IMR-90 (cell line): ENCODE measurements at regions not wholly inside any gene's neighbourhood (a gene's known extent, or its start where the extent isn't known, plus 50 kb on each side); places are given as distances from the start of the nearest gene placed in this dataset.

Experiments
- ATAC-seq: fragments of 200-7000 bp; cut with Tn5 transposase; 2 replicates; pipeline ENCODE4 v1.9.1; 2020; ENCODE audit warnings: low read depth, mild to moderate bottlenecking, moderate library complexity
- BruUV-seq: library from RNA; stranded (reverse); fragments of 400-500 nt; replicated peaks from 2 replicates; lab custom pipeline; 2021; lab: Mats Ljungman, UMichigan
- CTCF ChIA-PET: fragments of 300-600 bp; formaldehyde crosslinking; extraction: SDS; loops from one replicate; lab custom pipeline; 2021; ENCODE audit warnings: antibody characterized with exemption; lab: Yijun Ruan, JAX
- POLR2A ChIA-PET: fragments of 300-600 bp; sonication (Branson Sonifier 250); formaldehyde crosslinking; loops from one replicate; lab custom pipeline; 2022; ENCODE audit warnings: antibody characterized with exemption; ENCODE audit not compliant: unreplicated experiment; lab: Charles Lee
- DNase-seq: peaks from one replicate; pipeline ENCODE4 v3.0.0; 2013
- H2AFZ ChIP-seq: replicated peaks from 2 replicates; pipeline ENCODE3; 2013; ENCODE audit warnings: low read length, mild to moderate bottlenecking; ENCODE audit not compliant: poor library complexity
- H2AK5ac ChIP-seq: 2 replicates; pipeline ENCODE4 v1.6.1; 2013; ENCODE audit warnings: low read depth, low read length, inconsistent platforms
- H2AK9ac ChIP-seq: replicated peaks from 2 replicates; pipeline ENCODE3; 2013; ENCODE audit warnings: mild to moderate bottlenecking, low read depth, low read length, moderate library complexity; ENCODE audit not compliant: poor library complexity
- H2BK120ac ChIP-seq: 2 replicates; pipeline ENCODE4 v1.6.1; 2013; ENCODE audit warnings: low read depth, low read length, inconsistent platforms
- H2BK15ac ChIP-seq: 3 replicates; pipeline ENCODE4 v1.6.1; 2013; ENCODE audit warnings: low read depth, low read length, inconsistent platforms
- H2BK20ac ChIP-seq: 2 replicates; pipeline ENCODE4 v1.6.1; 2013; ENCODE audit warnings: low read depth, mild to moderate bottlenecking, inconsistent platforms, low read length, moderate library complexity
- H2BK5ac ChIP-seq: 2 replicates; pipeline ENCODE4 v1.6.1; 2013; ENCODE audit warnings: mild to moderate bottlenecking, low read depth, low read length, inconsistent platforms; ENCODE audit not compliant: poor library complexity, severe bottlenecking
- H3K14ac ChIP-seq: replicated peaks from 2 replicates; pipeline ENCODE4 v1.6.1; 2013; ENCODE audit warnings: low read depth, low read length, inconsistent platforms
- H3K18ac ChIP-seq: 2 replicates; pipeline ENCODE4 v1.6.1; 2013; ENCODE audit warnings: low read depth, low read length, control low read depth
- H3K23ac ChIP-seq: 2 replicates; pipeline ENCODE4 v1.6.1; 2013; ENCODE audit warnings: low read depth, low read length, inconsistent platforms
- H3K27ac ChIP-seq: 2 replicates; pipeline ENCODE4 v1.5.1; 2013; ENCODE audit warnings: mild to moderate bottlenecking, control low read depth, low read length; ENCODE audit not compliant: insufficient read depth
- H3K27me3 ChIP-seq: 2 replicates; pipeline ENCODE4 v1.6.1; 2013; ENCODE audit warnings: low read length; ENCODE audit not compliant: control insufficient read depth, insufficient read depth
- H3K36me3 ChIP-seq: 2 replicates; pipeline ENCODE4 v1.6.1; 2013; ENCODE audit warnings: low read length, mixed read lengths; ENCODE audit not compliant: control insufficient read depth, insufficient read depth
- H3K4ac ChIP-seq: 2 replicates; pipeline ENCODE4 v1.6.1; 2013; ENCODE audit warnings: low read depth, low read length, inconsistent platforms
- H3K4me1 ChIP-seq: 2 replicates; pipeline ENCODE4 v1.6.1; 2013; ENCODE audit warnings: low read length, mixed read lengths; ENCODE audit not compliant: control insufficient read depth, insufficient read depth
- H3K4me2 ChIP-seq: 2 replicates; pipeline ENCODE4 v1.6.1; 2013; ENCODE audit warnings: low read depth, mild to moderate bottlenecking, control low read depth, low read length, moderate library complexity
- H3K4me3 ChIP-seq: 2 replicates; pipeline ENCODE4 v1.5.1; 2013; ENCODE audit warnings: low read depth, mild to moderate bottlenecking, control low read depth, low read length, moderate library complexity; ENCODE audit not compliant: insufficient read depth
- H3K56ac ChIP-seq: 2 replicates; pipeline ENCODE4 v1.6.1; 2013; ENCODE audit warnings: low read length, inconsistent platforms; ENCODE audit not compliant: insufficient read depth; ENCODE audit errors: extremely low read depth
- H3K79me1 ChIP-seq, 2 experiments: 2 replicates each; pipeline ENCODE4 v1.6.1; 2013; ENCODE audit warnings: low read length in 2 of 2, inconsistent platforms in 1 of 2, low read depth in 1 of 2
- H3K9ac ChIP-seq: 2 replicates; pipeline ENCODE4 v1.6.1; 2013; ENCODE audit warnings: low read depth, low read length, control low read depth
- H3K9me1 ChIP-seq: 2 replicates; pipeline ENCODE4 v1.6.1; 2013; ENCODE audit warnings: low read length, inconsistent platforms; ENCODE audit not compliant: insufficient read depth
- H3K9me3 ChIP-seq: 2 replicates; pipeline ENCODE4 v1.6.1; 2013; ENCODE audit warnings: low read length; ENCODE audit not compliant: control insufficient read depth, insufficient read depth
- H4K20me1 ChIP-seq: 2 replicates; pipeline ENCODE4 v1.6.1; 2013; ENCODE audit warnings: low read length, inconsistent platforms; ENCODE audit not compliant: insufficient read depth
- H4K5ac ChIP-seq: 2 replicates; pipeline ENCODE4 v1.6.1; 2013; ENCODE audit warnings: mild to moderate bottlenecking, low read depth, low read length, control low read depth
- H4K8ac ChIP-seq, 2 experiments: 2 replicates each; pipeline ENCODE4 v1.6.1; 2013; ENCODE audit warnings: low read depth in 2 of 2, low read length in 2 of 2, control low read depth in 1 of 2, inconsistent platforms in 1 of 2
- H4K91ac ChIP-seq: 2 replicates; pipeline ENCODE4 v1.6.1; 2013; ENCODE audit warnings: low read depth, low read length, inconsistent platforms; ENCODE audit not compliant: insufficient read depth
- BHLHE40 ChIP-seq: fragments of 150-350 bp; IDR thresholded peaks from 2 replicates; pipeline ENCODE4 v1.6.1; 2016; ENCODE audit warnings: mild to moderate bottlenecking, low read depth, low read length
- CEBPB ChIP-seq: IDR thresholded peaks from 2 replicates; pipeline ENCODE4 v1.6.1; 2012; ENCODE audit warnings: low read depth, low read length, improper control_type of control experiment
- CHD1 ChIP-seq: IDR thresholded peaks from 2 replicates; pipeline ENCODE4 v1.6.1; 2012; ENCODE audit warnings: low read depth, low read length, improper control_type of control experiment
- FOS ChIP-seq: fragments of 150-350 bp; IDR thresholded peaks from 2 replicates; pipeline ENCODE4 v1.6.1; 2016; ENCODE audit warnings: low read depth, low read length
- MAFK ChIP-seq: IDR thresholded peaks from 2 replicates; pipeline ENCODE4 v1.6.1; 2012; ENCODE audit warnings: low read depth, low read length, improper control_type of control experiment
- MAZ ChIP-seq: IDR thresholded peaks from 2 replicates; pipeline ENCODE4 v1.6.1; 2012; ENCODE audit warnings: low read depth, mild to moderate bottlenecking, low read length, improper control_type of control experiment, moderate library complexity, borderline replicate concordance
- MXI1 ChIP-seq: IDR thresholded peaks from 2 replicates; pipeline ENCODE4 v1.6.1; 2012; ENCODE audit warnings: low read depth, mild to moderate bottlenecking, low read length, moderate library complexity, borderline replicate concordance
- NFE2L2 ChIP-seq: fragments of 150-350 bp; IDR thresholded peaks from 2 replicates; pipeline ENCODE4 v1.6.1; 2016; ENCODE audit warnings: low read depth, mild to moderate bottlenecking, low read length
- POLR2A ChIP-seq: IDR thresholded peaks from 2 replicates; pipeline ENCODE4 v1.6.1; 2012; ENCODE audit warnings: mild to moderate bottlenecking, low read depth, low read length
- RAD21 ChIP-seq: IDR thresholded peaks from 2 replicates; pipeline ENCODE4 v1.6.1; 2012; ENCODE audit warnings: low read length, improper control_type of control experiment
- RCOR1 ChIP-seq: IDR thresholded peaks from 2 replicates; pipeline ENCODE4 v1.6.1; 2012; ENCODE audit warnings: mild to moderate bottlenecking, low read length, improper control_type of control experiment; ENCODE audit not compliant: insufficient replicate concordance
- RFX5 ChIP-seq: IDR thresholded peaks from 2 replicates; pipeline ENCODE4 v1.8.0; 2012; ENCODE audit warnings: low read depth, mild to moderate bottlenecking, low read length, moderate library complexity
- SMC3 ChIP-seq: fragments of 150-350 bp; IDR thresholded peaks from 2 replicates; pipeline ENCODE4 v1.6.1; 2016; ENCODE audit warnings: low read depth, mild to moderate bottlenecking, antibody characterized with exemption, low read length, moderate library complexity
- WGBS, 2 experiments: methylation state at CpG; one replicate each; pipeline versions ENCODE4 v1.1.5 to v1.1.7; 2013; ENCODE audit warnings: missing lambda C conversion rate in 2 of 2; ENCODE audit not compliant: insufficient read length in 1 of 2; ENCODE audit errors: extremely low coverage in 2 of 2; 5-methylcytosine and 5-hydroxymethylcytosine counted together
- dilution Hi-C: fragments of 300-500 bp; cut with HindIII; formaldehyde crosslinking; loops from one replicate; pipeline ENCODE4 v1.14.3; 2018; ENCODE audit warnings: low sequenced_read_pairs; ENCODE audit not compliant: unreplicated experiment
- in situ Hi-C: fragments of 300-500 bp; cut with MboI; formaldehyde crosslinking; loops from 3 replicates; pipeline ENCODE4 v1.14.3; 2019; ENCODE audit warnings: low sequenced_read_pairs, inconsistent platforms, mixed read lengths
- intact Hi-C: fragments of 100-400 bp; cut with micrococcal nuclease; formaldehyde crosslinking; loops from 2 replicates; pipeline ENCODE4 v1.10.0; 2022
- TF ChIP-seq, protein P1 (sequence below): fragments of 150-350 bp; IDR thresholded peaks from 2 replicates; pipeline ENCODE4 v1.6.1; 2016; ENCODE audit warnings: low read depth, mild to moderate bottlenecking, low read length, moderate library complexity, borderline replicate concordance
- TF ChIP-seq, protein P2 (sequence below): fragments of 150-350 bp; IDR thresholded peaks from 2 replicates; pipeline ENCODE4 v1.6.1; 2017; ENCODE audit warnings: mild to moderate bottlenecking, antibody characterized with exemption, low read length, low read depth
- TF ChIP-seq, protein P3 (sequence below): conservative IDR thresholded peaks from 2 replicates; pipeline ENCODE4 v1.5.1; 2012; ENCODE audit warnings: mild to moderate bottlenecking, low read depth, low read length, improper control_type of control experiment

DNA sequence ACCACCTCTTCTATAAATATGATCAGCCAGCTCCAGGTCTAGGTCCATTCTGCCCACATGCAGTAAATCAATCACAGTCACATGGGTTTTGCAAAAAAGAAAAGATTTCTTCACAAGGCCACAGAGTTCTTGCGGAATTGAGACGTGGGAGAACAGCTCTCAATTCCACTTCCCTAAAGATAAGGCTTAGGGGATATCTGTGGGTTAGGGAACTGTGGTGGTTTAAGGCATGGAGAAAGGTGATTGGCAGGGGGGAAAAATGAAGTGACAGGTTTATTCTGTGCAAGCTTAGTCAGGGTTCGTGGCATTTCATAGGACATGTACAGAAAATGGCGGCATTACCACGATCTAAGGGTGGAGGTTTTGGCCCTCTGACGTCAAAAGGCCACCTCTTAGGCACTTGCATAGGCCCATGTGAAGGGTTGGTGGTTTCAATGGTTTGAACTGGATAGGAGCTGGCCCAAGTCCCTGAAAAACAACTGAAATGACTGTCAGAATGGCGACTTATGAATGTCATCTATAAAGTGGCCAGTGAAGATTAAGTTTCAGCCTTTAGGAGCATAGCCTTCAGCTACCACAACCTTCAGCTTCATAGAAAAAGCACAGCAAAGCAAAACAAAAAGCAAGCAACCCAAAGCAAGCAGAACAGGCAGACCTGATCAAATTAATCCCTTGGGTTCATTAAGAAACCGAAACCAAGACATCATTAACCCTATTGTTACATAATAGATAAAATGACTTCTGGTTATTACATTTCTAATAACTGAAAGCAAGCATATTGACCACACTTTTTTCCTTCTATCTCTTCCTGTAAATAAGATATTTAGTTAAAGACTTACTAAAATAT lies 289.8 kb upstream of the SFRP2 start:
- CTCF ChIA-PET, result no interaction called here
- H4K20me1 ChIP-seq, result no peaks in the 10 kb centered on the region

More for the DNA sequence above, 289.8 kb upstream of the SFRP2 start:
- Histone ChIP-seq H2BK5ac (no peak overlapping the region), H3K23ac (no peak overlapping the region), H3K9me1 (no peaks in the 10 kb centered on the region), H2BK15ac (no peak overlapping the region), H3K9ac (no peak overlapping the region), H4K91ac (no peak overlapping the region), H2BK20ac (no peak overlapping the region), H3K56ac (no peak overlapping the region), H3K4me2 (no peak overlapping the region), H3K4me1 (no peaks in the 10 kb centered on the region), H2AK9ac (no peak overlapping the region), H3K27ac (no peak overlapping the region), H3K9me3 (peaks cover 2% of the 10 kb centered on the region; the same call in 1 of the 2 replicates), H3K4me3 (no peak overlapping the region), H3K79me1 (no peaks in the 10 kb centered on the region), H3K4ac (no peak overlapping the region), H3K18ac (no peak overlapping the region), H3K27me3 (no peaks in the 10 kb centered on the region), H4K5ac (no peak overlapping the region), H3K14ac (no peak overlapping the region), H2BK120ac (no peak overlapping the region), H2AK5ac (no peak overlapping the region), H3K36me3 (no peaks in the 10 kb centered on the region), H4K8ac (no peak overlapping the region), H2AFZ (no peak overlapping the region)
- no TSS peak for BruUV-seq
- dilution Hi-C loops (no loop called here), in situ Hi-C loops (no loop called here), intact Hi-C loops (no loop called here)
- DNase-seq, result no peak
- no peak for ATAC-seq
- 0% methylated on average over 1 of the region's 8 CpGs; no CpG with 5 or more reads in 1 of the 2 experiments for WGBS, 2 experiments
- POLR2A ChIA-PET, result no interaction called here
- TF ChIP-seq RFX5 (no peak), CHD1 (no peak), MAFK (no peak), MAZ (no peak), CEBPB (no peak), SMC3 (no peak), MXI1 (no peak), RAD21 (no peak), POLR2A (no peak), BHLHE40 (no peak), FOS (no peak), RCOR1 (no peak), NFE2L2 (no peak)
- TF ChIP-seq, protein P1, sequence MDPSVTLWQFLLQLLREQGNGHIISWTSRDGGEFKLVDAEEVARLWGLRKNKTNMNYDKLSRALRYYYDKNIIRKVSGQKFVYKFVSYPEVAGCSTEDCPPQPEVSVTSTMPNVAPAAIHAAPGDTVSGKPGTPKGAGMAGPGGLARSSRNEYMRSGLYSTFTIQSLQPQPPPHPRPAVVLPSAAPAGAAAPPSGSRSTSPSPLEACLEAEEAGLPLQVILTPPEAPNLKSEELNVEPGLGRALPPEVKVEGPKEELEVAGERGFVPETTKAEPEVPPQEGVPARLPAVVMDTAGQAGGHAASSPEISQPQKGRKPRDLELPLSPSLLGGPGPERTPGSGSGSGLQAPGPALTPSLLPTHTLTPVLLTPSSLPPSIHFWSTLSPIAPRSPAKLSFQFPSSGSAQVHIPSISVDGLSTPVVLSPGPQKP, result no peak
- TF ChIP-seq, protein P2, sequence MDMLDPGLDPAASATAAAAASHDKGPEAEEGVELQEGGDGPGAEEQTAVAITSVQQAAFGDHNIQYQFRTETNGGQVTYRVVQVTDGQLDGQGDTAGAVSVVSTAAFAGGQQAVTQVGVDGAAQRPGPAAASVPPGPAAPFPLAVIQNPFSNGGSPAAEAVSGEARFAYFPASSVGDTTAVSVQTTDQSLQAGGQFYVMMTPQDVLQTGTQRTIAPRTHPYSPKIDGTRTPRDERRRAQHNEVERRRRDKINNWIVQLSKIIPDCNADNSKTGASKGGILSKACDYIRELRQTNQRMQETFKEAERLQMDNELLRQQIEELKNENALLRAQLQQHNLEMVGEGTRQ, result no peak
- TF ChIP-seq, protein P3, sequence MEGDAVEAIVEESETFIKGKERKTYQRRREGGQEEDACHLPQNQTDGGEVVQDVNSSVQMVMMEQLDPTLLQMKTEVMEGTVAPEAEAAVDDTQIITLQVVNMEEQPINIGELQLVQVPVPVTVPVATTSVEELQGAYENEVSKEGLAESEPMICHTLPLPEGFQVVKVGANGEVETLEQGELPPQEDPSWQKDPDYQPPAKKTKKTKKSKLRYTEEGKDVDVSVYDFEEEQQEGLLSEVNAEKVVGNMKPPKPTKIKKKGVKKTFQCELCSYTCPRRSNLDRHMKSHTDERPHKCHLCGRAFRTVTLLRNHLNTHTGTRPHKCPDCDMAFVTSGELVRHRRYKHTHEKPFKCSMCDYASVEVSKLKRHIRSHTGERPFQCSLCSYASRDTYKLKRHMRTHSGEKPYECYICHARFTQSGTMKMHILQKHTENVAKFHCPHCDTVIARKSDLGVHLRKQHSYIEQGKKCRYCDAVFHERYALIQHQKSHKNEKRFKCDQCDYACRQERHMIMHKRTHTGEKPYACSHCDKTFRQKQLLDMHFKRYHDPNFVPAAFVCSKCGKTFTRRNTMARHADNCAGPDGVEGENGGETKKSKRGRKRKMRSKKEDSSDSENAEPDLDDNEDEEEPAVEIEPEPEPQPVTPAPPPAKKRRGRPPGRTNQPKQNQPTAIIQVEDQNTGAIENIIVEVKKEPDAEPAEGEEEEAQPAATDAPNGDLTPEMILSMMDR, result no peak
